ENCODE measurements at regions not wholly inside any gene's neighbourhood (a gene's known extent, or its start where the extent isn't known, plus 50 kb on each side); places are given as distances from the start of the nearest gene placed in this dataset.

DNA sequence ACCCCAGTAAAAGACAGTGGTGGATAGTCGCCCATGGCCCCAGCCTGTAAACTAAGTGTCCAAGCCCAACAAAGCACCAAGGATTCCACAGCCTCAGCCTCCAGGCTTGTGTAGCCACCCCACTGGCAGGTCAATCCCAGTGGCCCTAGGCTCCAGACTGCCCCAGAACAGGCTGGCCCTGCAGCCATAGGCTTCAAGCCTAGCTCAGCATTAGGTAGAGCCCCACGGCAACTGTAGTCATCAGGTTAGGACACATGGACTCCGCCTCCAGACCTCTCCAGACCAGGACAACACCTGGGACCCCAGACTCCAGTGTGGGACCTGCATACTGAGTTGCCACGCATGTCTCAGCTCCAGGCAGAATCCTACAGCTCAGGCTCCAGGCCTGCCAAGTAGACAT lies 1590.6 kb upstream of the DDX18 start:
- TF ChIP-seq ZFP36 (IDR thresholded peaks at IDR 0.05; ENCODE audit: borderline replicate concordance, partially characterized antibody), result no peak
- no peak for TF ChIP-seq RARB (CRISPR knock-in tag; IDR thresholded peaks at IDR 0.05)
- TF ChIP-seq CEBPB (IDR thresholded peaks at IDR 0.05), result no peak
- WGBS (ENCODE audit: missing lambda C conversion rate), result 5% methylated on average over 3 of the region's 4 CpGs
- ChIA-PET POLR2A (no interaction called here), CTCF (no interaction called here)
- no peak overlapping the region for H3K27ac ChIP-seq
- H3K4me3 ChIP-seq, result no peak overlapping the region
- H3K9me3 ChIP-seq, result 0 out of 3 replicates have a peak, but pooled peaks cover 2% of the 10 kb centered on the region
- FAIRE-seq (no peak), DNase-seq (ENCODE audit: low read depth in 1 of 2, low spot score in 1 of 2) (no peak), ATAC-seq (no peak)
- H3K4me1 ChIP-seq, result no peaks in the 10 kb centered on the region
- no peak overlapping the region for H3K4me2 ChIP-seq

DNA sequence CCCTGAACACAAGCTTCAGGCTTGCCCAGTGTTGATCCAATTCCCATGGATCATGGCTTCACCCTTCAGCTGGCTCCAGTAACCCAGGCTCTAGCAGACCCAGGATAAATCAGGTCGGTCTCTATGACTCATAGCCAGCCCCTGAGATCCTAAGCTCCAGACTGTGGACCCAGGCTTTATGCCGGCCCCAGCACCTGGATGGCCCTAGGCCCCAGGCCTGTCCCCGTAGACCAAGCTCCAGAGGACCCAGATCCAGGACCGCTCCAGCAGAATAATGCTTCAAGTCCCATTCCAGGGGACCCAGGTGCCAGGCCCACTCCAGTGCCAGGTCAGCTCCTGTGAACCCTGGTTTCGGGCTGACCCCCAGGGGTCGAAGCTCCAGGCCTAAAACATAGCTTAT lies 1589.9 kb upstream of the DDX18 start:
- 8% methylated on average over 3 of the region's 6 CpGs for WGBS (ENCODE audit: missing lambda C conversion rate)
- no peak for DNase-seq (ENCODE audit: low read depth in 1 of 2, low spot score in 1 of 2)
- Histone ChIP-seq H3K27ac (no peak overlapping the region), H3K4me3 (no peak overlapping the region), H3K9me3 (0 out of 3 replicates have a peak, but pooled peaks cover 2% of the 10 kb centered on the region), H3K4me2 (no peak overlapping the region), H3K4me1 (no peaks in the 10 kb centered on the region)
- ChIA-PET CTCF (no interaction called here), POLR2A (no interaction called here)
- no peak for ATAC-seq
- FAIRE-seq, result no peak
- TF ChIP-seq CHD2 (IDR thresholded peaks at IDR 0.05; ENCODE audit: low read length, partially characterized antibody) (no peak), FOSL2 (IDR thresholded peaks at IDR 0.05) (no peak), FOSL2 (CRISPR knock-in tag; IDR thresholded peaks at IDR 0.05) (no peak)

DNA sequence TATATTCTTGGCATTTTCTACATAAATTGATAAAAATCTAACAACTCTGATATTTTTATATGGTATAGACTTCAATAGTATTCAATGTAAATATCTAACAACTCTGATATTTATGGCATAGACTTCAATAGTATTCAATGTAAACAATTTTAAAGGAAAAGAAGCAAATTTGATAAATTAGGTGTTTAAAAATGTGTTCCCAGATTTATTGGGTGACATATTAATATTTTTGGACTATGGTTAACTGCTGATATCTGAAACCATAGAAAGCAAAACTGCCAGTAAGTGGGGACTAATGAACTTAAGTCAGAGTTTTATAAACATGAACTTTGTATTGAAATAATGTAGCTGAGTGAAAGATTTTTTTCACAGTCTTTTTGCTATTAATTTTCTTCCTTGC lies 1576.0 kb upstream of the DDX18 start:
- Histone ChIP-seq H3K27ac (no peak overlapping the region), H3K4me1 (no peaks in the 10 kb centered on the region), H3K4me2 (no peak overlapping the region), H3K4me3 (no peak overlapping the region), H3K9me3 (no peaks in the 10 kb centered on the region)
- ChIA-PET POLR2A (no interaction called here), CTCF (no interaction called here)
- FAIRE-seq, result no peak
- no peak for DNase-seq (ENCODE audit: low read depth in 1 of 2, low spot score in 1 of 2)
- no peak for TF ChIP-seq NPAS2 (CRISPR knock-in tag; IDR thresholded peaks at IDR 0.05; ENCODE audit: borderline replicate concordance)
- TF ChIP-seq CEBPB (IDR thresholded peaks at IDR 0.05), result no peak
- TF ChIP-seq TP53 (CRISPR knock-in tag; IDR thresholded peaks at IDR 0.05), result no peak
- TF ChIP-seq, protein P1, sequence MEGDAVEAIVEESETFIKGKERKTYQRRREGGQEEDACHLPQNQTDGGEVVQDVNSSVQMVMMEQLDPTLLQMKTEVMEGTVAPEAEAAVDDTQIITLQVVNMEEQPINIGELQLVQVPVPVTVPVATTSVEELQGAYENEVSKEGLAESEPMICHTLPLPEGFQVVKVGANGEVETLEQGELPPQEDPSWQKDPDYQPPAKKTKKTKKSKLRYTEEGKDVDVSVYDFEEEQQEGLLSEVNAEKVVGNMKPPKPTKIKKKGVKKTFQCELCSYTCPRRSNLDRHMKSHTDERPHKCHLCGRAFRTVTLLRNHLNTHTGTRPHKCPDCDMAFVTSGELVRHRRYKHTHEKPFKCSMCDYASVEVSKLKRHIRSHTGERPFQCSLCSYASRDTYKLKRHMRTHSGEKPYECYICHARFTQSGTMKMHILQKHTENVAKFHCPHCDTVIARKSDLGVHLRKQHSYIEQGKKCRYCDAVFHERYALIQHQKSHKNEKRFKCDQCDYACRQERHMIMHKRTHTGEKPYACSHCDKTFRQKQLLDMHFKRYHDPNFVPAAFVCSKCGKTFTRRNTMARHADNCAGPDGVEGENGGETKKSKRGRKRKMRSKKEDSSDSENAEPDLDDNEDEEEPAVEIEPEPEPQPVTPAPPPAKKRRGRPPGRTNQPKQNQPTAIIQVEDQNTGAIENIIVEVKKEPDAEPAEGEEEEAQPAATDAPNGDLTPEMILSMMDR (IDR thresholded peaks at IDR 0.05), result no peak
- no peak for TF ChIP-seq RARB (CRISPR knock-in tag; IDR thresholded peaks at IDR 0.05)
- TF ChIP-seq JUN (IDR thresholded peaks at IDR 0.05), result no peak
- no peak for TF ChIP-seq KDM5A (IDR thresholded peaks at IDR 0.05)
- TF ChIP-seq POLR2AphosphoS2 (conservative IDR thresholded peaks at IDR 0.05; ENCODE audit: low read length), result no peak
- no peak for TF ChIP-seq BHLHE40 (IDR thresholded peaks at IDR 0.05; ENCODE audit: low read depth, low read length)
- no peak for ATAC-seq

DNA sequence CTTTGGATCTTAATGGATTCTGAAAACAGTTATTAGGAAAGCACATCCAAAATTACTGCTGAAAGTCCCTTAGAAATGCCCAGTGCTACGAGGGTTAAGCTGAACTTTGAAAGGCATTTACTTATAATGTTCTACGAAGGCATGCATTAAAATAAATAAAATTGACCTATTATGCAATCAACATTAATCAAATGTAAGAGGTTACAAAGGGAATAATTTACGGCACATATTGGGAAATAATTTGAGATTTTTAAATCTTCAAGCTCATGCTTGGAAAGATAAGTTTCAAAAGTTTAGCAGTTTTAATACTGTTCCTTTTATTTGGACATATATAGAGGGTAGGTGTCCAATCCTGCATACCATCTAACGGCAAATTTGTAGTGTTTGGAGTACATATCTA lies 1564.1 kb upstream of the DDX18 start:
- no peak overlapping the region for H3K4me3 ChIP-seq
- WGBS (ENCODE audit: missing lambda C conversion rate), result 3% methylated on average over 4 of the region's 4 CpGs
- H3K27ac ChIP-seq, result no peak overlapping the region
- TF ChIP-seq KDM5A (IDR thresholded peaks at IDR 0.05) (no peak), MAFK (IDR thresholded peaks at IDR 0.05; ENCODE audit: partially characterized antibody) (no peak), HOXB5 (CRISPR knock-in tag; IDR thresholded peaks at IDR 0.05) (no peak), EHMT2 (IDR thresholded peaks at IDR 0.05; ENCODE audit: low read depth) (no peak), CHD2 (IDR thresholded peaks at IDR 0.05; ENCODE audit: low read length, partially characterized antibody) (no peak), PHF8 (IDR thresholded peaks at IDR 0.05; ENCODE audit: borderline replicate concordance, low read depth) (no peak), JUNB (IDR thresholded peaks at IDR 0.05) (no peak), FOXS1 (CRISPR knock-in tag; IDR thresholded peaks at IDR 0.05) (no peak), EP300 (IDR thresholded peaks at IDR 0.05) (no peak), CBX2 (IDR thresholded peaks at IDR 0.05; ENCODE audit: borderline replicate concordance, low read depth) (no peak)
- TF ChIP-seq, protein P2, sequence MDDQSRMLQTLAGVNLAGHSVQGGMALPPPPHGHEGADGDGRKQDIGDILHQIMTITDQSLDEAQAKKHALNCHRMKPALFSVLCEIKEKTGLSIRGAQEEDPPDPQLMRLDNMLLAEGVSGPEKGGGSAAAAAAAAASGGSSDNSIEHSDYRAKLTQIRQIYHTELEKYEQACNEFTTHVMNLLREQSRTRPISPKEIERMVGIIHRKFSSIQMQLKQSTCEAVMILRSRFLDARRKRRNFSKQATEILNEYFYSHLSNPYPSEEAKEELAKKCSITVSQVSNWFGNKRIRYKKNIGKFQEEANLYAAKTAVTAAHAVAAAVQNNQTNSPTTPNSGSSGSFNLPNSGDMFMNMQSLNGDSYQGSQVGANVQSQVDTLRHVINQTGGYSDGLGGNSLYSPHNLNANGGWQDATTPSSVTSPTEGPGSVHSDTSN (IDR thresholded peaks at IDR 0.05), result no peak
- ATAC-seq (no peak), FAIRE-seq (no peak), DNase-seq (ENCODE audit: low read depth in 1 of 2, low spot score in 1 of 2) (no peak)
- H3K4me2 ChIP-seq, result no peak overlapping the region
- H3K4me1 ChIP-seq, result no peaks in the 10 kb centered on the region
- ChIA-PET CTCF (no interaction called here), POLR2A (no interaction called here)
- no peaks in the 10 kb centered on the region; the same call in 2 of the 3 replicates for H3K9me3 ChIP-seq

Data from A549 (cell line).